ENCODE measurements at regions not wholly inside any gene's neighbourhood (a gene's known extent, or its start where the extent isn't known, plus 50 kb on each side); places are given as distances from the start of the nearest gene placed in this dataset.

DNA sequence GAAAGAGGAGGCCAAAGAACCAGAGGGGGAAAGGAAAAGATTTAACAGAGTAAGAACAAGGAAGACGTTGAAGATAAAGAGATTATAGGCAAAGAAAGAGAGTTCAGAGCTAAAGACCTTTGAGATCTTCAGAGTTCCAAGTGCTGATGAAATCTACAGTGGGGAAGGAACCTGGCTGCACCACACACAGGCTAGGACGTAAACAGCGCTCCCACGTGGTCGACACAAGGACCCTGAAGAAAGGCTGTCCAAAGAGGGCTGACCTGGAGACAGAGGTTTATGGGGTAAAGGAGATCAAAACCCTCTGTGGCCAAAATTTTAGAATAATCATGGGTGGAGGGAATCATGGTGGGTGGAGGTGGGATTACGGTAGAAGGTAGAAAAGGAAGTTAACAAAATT is 121.6 kb downstream of the PMP22 start:
- ChIA-PET POLR2A (no interaction called here), CTCF (ENCODE audit: low intra/inter-chr PET ratio, low total read pairs) (no interaction called here)
- no peak for TF ChIP-seq ZBTB21 (CRISPR knock-in tag; IDR thresholded peaks at IDR 0.05)
- H3K4me2 ChIP-seq (ENCODE audit: low read depth, low read length) = no peak overlapping the region
- FAIRE-seq (no peak), DNase-seq (ENCODE audit: low spot score) (no peak), ATAC-seq (no peak)
- H3K9me3 ChIP-seq (ENCODE audit: low read length) = no peaks in the 10 kb centered on the region
- BruUV-seq (replicated peaks) = no TSS peak
- no peaks in the 10 kb centered on the region for H3K79me2 ChIP-seq (ENCODE audit: insufficient read depth, low read length)
- no peak overlapping the region for H3K4me3 ChIP-seq (replicated peaks in 1 of 3; ENCODE audit: insufficient read depth in 1 of 3, low read depth in 2 of 3, low read length in 3 of 3)
- no peak overlapping the region for H3K9ac ChIP-seq (ENCODE audit: insufficient read depth, low read depth, low read length)
- in situ Hi-C loops (cut with HindIII; ENCODE audit: extremely low pct_ligation_motif_present, low pct_unique_long_range_greater_than_20kb) (no loop called here), intact Hi-C loops (cut with micrococcal nuclease; ENCODE audit: unreplicated experiment) (no loop called here)
- no peaks in the 10 kb centered on the region for H3K4me1 ChIP-seq (ENCODE audit: insufficient read depth, low read length)
- WGBS (ENCODE audit: low lambda C conversion rate) = 32% methylated on average over 6 of the region's 6 CpGs
- no peaks in the 10 kb centered on the region for H4K20me1 ChIP-seq (ENCODE audit: insufficient read depth, low read length)
- H3K36me3 ChIP-seq (replicated peaks in 1 of 2; ENCODE audit: control insufficient read depth in 1 of 2, insufficient read depth in 2 of 2, low read length in 2 of 2) = no peaks in the 10 kb centered on the region
- no peaks in the 10 kb centered on the region; a peak in 1 of 5 replicates for H3K27me3 ChIP-seq (ENCODE audit: control insufficient read depth in 1 of 2, insufficient read depth in 2 of 2, low read length in 2 of 2)
- no peak overlapping the region for H3K27ac ChIP-seq (ENCODE audit: extremely low read length, insufficient read depth, low read length)
- no peak overlapping the region for H2AFZ ChIP-seq (ENCODE audit: low read length)

DNA sequence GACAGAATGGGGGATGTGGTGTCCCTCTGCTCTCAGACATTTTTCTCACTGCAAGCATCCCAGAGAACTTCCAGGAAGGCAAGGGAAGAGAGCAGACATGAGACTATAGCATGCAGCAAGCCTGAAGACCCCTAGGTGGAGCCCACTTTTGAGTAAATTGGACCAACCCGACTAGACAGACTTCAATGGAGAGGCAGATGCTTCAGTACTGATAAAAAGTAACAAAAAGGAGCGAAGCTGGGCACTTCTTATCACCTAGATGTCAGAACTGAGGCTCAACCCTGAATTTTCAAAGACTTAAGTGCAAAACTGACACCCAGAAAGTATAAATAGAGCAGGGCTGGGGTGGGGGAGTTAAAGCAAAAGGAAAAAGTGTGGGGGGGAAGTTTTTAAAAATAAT is 130.8 kb downstream of the PMP22 start:
- H3K9ac ChIP-seq (ENCODE audit: insufficient read depth, low read depth, low read length) = no peak overlapping the region
- H3K4me2 ChIP-seq (ENCODE audit: low read depth, low read length) = no peak overlapping the region
- no peaks in the 10 kb centered on the region for H3K79me2 ChIP-seq (ENCODE audit: insufficient read depth, low read length)
- H4K20me1 ChIP-seq (ENCODE audit: insufficient read depth, low read length) = no peaks in the 10 kb centered on the region
- H3K27me3 ChIP-seq (ENCODE audit: control insufficient read depth in 1 of 2, insufficient read depth in 2 of 2, low read length in 2 of 2) = no peaks in the 10 kb centered on the region; a peak in 1 of 5 replicates
- no peak overlapping the region for H3K27ac ChIP-seq (ENCODE audit: extremely low read length, insufficient read depth, low read length)
- no peak overlapping the region for H3K4me3 ChIP-seq (replicated peaks in 1 of 3; ENCODE audit: insufficient read depth in 1 of 3, low read depth in 2 of 3, low read length in 3 of 3)
- DNase-seq (ENCODE audit: low spot score) (no peak), ATAC-seq (no peak), FAIRE-seq (no peak)
- H3K36me3 ChIP-seq (replicated peaks in 1 of 2; ENCODE audit: control insufficient read depth in 1 of 2, insufficient read depth in 2 of 2, low read length in 2 of 2) = no peaks in the 10 kb centered on the region
- ChIA-PET CTCF (ENCODE audit: low intra/inter-chr PET ratio, low total read pairs) (no interaction called here), POLR2A (no interaction called here)
- no peak overlapping the region for H2AFZ ChIP-seq (ENCODE audit: low read length)
- WGBS (ENCODE audit: low lambda C conversion rate) = 7% methylated on average over 2 of the region's 2 CpGs
- intact Hi-C loops (cut with micrococcal nuclease; ENCODE audit: unreplicated experiment) = no loop called here
- H3K4me1 ChIP-seq (ENCODE audit: insufficient read depth, low read length) = no peaks in the 10 kb centered on the region
- in situ Hi-C loops (cut with HindIII; ENCODE audit: extremely low pct_ligation_motif_present, low pct_unique_long_range_greater_than_20kb) = no loop called here
- no TSS peak for BruUV-seq (replicated peaks)
- H3K9me3 ChIP-seq (ENCODE audit: low read length) = no peaks in the 10 kb centered on the region
- TF ChIP-seq SRSF1 (optimal IDR thresholded peaks at IDR 0.05; ENCODE audit: low read depth, low read length) (no peak), KDM2A (CRISPR knock-in tag; IDR thresholded peaks at IDR 0.05; ENCODE audit: borderline replicate concordance, low read depth) (no peak), ZBTB14 (CRISPR knock-in tag; IDR thresholded peaks at IDR 0.05) (no peak), ZNF781 (CRISPR knock-in tag; IDR thresholded peaks at IDR 0.05; ENCODE audit: borderline replicate concordance, not compliant biosample characterization) (no peak), PLRG1 (conservative IDR thresholded peaks at IDR 0.05) (no peak), TGIF2 (CRISPR knock-in tag; IDR thresholded peaks at IDR 0.05) (no peak), TCF12 (IDR thresholded peaks at IDR 0.05) (no peak), TCF12 (CRISPR knock-in tag; IDR thresholded peaks at IDR 0.05) (no peak), KDM4B (CRISPR knock-in tag; IDR thresholded peaks at IDR 0.05) (no peak), ZBTB38 (CRISPR knock-in tag; IDR thresholded peaks at IDR 0.05) (no peak)
- TF ChIP-seq, protein P1, sequence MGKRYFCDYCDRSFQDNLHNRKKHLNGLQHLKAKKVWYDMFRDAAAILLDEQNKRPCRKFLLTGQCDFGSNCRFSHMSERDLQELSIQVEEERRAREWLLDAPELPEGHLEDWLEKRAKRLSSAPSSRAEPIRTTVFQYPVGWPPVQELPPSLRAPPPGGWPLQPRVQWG (CRISPR knock-in tag; IDR thresholded peaks at IDR 0.05; ENCODE audit: borderline replicate concordance, low read depth) = no peak
- TF ChIP-seq, protein P2, sequence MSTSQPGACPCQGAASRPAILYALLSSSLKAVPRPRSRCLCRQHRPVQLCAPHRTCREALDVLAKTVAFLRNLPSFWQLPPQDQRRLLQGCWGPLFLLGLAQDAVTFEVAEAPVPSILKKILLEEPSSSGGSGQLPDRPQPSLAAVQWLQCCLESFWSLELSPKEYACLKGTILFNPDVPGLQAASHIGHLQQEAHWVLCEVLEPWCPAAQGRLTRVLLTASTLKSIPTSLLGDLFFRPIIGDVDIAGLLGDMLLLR (CRISPR knock-in tag; IDR thresholded peaks at IDR 0.05) = no peak
- TF ChIP-seq, protein P3, sequence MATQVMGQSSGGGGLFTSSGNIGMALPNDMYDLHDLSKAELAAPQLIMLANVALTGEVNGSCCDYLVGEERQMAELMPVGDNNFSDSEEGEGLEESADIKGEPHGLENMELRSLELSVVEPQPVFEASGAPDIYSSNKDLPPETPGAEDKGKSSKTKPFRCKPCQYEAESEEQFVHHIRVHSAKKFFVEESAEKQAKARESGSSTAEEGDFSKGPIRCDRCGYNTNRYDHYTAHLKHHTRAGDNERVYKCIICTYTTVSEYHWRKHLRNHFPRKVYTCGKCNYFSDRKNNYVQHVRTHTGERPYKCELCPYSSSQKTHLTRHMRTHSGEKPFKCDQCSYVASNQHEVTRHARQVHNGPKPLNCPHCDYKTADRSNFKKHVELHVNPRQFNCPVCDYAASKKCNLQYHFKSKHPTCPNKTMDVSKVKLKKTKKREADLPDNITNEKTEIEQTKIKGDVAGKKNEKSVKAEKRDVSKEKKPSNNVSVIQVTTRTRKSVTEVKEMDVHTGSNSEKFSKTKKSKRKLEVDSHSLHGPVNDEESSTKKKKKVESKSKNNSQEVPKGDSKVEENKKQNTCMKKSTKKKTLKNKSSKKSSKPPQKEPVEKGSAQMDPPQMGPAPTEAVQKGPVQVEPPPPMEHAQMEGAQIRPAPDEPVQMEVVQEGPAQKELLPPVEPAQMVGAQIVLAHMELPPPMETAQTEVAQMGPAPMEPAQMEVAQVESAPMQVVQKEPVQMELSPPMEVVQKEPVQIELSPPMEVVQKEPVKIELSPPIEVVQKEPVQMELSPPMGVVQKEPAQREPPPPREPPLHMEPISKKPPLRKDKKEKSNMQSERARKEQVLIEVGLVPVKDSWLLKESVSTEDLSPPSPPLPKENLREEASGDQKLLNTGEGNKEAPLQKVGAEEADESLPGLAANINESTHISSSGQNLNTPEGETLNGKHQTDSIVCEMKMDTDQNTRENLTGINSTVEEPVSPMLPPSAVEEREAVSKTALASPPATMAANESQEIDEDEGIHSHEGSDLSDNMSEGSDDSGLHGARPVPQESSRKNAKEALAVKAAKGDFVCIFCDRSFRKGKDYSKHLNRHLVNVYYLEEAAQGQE (IDR thresholded peaks at IDR 0.05; ENCODE audit: borderline replicate concordance in 1 of 2, low read depth in 1 of 2, low read length in 2 of 2) = no peak

Data from HepG2 (cell line).